ENCODE measurements at regions not wholly inside any gene's neighbourhood (a gene's known extent, or its start where the extent isn't known, plus 50 kb on each side); places are given as distances from the start of the nearest gene placed in this dataset.

DNA sequence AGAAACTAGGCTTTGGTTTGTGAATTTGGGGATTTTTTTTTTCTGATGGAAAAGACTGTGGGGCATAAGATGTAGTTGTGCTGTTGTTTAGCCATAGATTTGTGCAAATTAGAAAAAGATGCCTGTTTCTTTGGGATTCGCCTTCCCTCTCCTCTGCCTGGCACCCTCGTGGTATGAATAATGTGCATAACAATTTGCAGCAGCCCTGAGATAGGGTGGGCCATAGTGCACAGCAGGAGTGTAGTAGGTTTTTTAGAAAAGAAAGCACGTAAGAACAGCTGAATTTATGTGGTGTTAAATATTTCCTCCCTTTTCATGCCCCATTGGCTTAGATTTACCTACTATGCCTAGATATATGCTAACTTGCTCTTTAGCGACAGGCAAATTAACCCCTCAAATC is 158.9 kb downstream of the PTGER3 start:
- DNase-seq (ENCODE audit: low spot score) = no peak

- DNase-seq (ENCODE audit: low spot score) = no peak
Measured at GRCh38 chr1:70890408-70890807, 157.2 kb downstream of the PTGER3 start.

DNA sequence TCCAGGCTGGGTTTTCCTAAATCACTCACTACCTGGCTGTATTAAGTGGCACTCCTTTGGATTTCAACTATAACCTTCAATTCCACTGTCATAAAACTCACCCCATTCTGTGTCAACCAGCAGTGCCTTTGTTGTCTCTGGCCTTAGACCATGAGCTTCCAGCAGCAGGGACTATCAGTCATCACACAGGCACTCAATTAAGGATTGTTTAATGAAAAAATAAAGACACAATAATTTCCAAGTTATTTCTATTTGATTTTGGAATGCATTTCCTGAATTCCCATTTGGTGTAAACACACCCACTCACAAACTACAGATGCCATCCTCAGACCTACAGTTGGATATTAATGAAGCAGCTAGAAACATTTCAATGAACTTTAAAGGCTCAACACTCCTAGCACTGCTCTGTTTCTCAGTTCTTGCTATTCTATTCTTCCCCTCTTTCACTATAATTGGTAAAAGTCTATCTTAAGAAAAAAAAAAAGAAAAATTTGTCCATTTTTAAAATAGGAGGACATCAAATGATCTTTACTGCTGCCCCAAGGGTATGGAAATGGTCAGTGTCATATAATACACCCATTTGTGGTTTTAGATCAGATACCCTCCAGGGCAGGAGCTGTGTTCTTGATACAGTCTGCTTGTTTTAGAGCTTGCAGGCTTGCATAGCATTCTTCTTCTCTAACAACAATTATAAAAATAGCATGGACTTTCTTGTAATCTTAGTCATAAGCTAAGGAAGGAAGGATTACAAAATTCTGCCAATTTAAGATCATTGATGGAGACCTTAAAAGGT is 156.4 kb downstream of the PTGER3 start:
- no peak for DNase-seq (ENCODE audit: low spot score)

DNA sequence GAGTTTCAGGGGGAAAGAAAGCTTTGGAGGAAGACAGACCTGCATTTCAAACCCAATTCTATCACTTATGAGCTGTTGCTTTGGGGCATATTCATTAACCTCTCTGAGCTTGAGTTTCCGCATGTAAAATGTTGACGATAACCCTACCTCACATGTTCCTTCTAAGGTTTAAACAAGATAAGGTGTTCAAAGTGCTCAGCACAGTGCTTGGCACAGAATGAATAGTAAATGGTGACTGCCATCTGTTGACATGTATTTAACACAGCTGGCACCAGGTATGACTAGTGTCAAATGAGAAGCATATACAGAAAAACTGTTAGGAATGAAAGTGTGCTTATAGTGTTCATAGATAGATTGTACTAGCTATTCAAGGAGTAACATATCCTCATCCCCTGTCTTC is 155.5 kb downstream of the PTGER3 start:
- DNase-seq (ENCODE audit: low spot score) = no peak

GRCh38 chr1:70892930-70893329 is 154.7 kb downstream of the PTGER3 start:
- no peak for DNase-seq (ENCODE audit: low spot score)

DNA sequence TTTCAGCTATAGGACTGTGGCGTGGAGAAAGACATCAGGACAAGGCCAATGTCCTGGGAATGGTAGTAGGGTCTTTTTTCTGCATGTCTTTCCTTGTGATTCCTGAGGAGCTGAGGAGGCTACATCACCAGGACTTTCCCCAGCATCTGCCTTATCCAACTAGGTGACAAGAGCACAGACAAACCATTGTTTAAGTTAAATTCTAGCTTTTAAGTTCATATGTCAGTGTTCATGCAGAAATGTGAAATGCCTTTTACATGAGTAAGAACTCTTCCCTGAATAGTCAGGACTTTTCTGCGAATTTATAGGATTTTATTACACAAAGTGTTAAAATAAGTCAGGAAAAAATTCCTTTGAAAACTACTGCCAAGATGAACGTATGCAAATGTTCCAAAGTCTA is 154.2 kb downstream of the PTGER3 start:
- no peak for DNase-seq (ENCODE audit: low spot score)

GRCh38 chr1:70895531-70895930 is 152.1 kb downstream of the PTGER3 start:
- DNase-seq (ENCODE audit: low spot score) = no peak

- DNase-seq (ENCODE audit: low spot score) = no peak
Measured at GRCh38 chr1:70896224-70896623, 151.4 kb downstream of the PTGER3 start.

GRCh38 chr1:70897273-70897672 is 150.3 kb downstream of the PTGER3 start:
- no peak for DNase-seq (ENCODE audit: low spot score)

GRCh38 chr1:70899735-70900134 is 147.9 kb downstream of the PTGER3 start:
- no peak for DNase-seq (ENCODE audit: low spot score)

DNA sequence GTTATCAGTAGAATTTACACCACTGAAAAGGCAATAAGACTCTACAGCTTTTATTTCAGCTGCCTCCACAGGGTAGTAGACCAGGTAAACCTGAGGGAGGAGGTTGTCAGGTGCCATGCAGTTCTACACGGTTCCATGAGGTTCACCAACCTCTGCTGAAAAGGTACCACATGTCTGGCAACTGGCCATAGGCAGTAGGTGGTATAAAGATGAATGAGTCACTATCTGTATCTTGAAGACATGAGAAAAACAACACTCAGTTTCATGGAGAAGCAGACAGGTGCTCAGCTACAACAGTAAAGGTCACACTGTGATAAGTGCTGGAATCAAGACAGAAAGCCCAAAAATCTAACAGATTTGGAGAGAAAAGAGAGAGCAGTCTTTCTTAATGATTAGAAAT is 145.4 kb downstream of the PTGER3 start:
- DNase-seq (ENCODE audit: low spot score) = no peak

DNA sequence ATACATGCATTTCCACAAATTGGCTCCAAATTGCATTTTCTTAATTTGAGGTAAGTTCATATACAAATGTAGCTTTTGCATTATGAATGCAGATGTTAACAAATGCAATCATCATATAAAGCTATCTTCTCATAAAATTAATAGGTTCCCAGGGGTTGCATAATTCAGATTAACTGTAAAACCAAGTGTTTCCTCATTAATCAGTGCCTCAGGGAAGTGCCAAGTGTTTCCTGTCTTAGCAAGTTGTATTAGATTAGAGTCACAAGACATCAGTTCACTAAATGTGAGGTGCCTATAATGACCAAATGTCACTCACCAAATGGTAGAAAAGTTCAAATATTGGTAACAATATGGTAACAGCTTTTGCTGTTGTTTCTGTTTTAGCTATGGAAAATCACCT is 140.8 kb downstream of the PTGER3 start:
- DNase-seq (ENCODE audit: low spot score) = no peak

- DNase-seq (ENCODE audit: low spot score) = no peak
Measured at GRCh38 chr1:70907563-70908310, 139.9 kb downstream of the PTGER3 start.

DNA sequence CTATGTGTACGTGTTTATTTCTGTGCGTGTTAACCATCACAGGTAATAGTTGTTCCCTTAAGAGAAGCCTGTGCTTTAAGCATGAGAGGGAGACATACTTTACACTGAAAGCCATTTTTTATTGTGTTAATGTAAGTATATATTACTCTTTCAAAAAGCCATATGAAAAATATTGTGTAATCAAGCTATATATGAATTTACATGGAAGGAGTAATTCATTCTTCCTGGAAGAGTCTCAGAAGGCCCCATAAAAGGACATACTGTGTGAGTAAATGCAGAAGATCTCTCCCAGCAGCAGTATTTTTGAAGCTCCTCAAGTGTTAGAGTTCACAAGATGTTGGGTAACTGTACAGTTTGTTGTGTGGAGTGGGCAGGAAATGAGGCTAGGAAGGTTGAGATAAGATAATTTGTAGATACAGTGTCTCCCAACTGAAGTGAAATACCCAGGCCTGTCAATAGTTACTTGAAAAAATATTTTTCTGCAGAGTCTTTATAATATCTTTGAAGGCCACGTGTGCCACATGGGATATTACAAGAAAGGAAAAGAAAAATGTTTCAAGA is 138.3 kb downstream of the PTGER3 start:
- DNase-seq (ENCODE audit: low spot score) = no peak

DNA sequence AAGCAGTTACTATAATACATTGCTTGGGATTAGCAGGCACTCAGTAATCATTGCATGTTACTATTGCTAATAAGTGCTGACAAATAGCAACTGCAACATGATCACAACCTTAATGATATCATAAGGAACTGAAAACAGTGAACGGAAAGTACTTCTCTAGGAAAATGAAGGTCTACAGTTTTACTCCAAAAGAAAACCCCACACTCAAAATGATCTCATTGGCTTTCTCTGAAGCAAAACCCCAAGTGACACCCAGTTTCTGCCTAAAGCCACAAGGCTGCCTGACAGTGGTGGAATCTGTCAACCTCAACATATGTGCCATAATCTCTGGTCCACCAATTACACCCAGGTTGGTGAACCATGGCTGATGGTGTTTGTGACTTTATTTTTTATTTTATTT is 137.6 kb downstream of the PTGER3 start:
- no peak for DNase-seq (ENCODE audit: low spot score)

DNA sequence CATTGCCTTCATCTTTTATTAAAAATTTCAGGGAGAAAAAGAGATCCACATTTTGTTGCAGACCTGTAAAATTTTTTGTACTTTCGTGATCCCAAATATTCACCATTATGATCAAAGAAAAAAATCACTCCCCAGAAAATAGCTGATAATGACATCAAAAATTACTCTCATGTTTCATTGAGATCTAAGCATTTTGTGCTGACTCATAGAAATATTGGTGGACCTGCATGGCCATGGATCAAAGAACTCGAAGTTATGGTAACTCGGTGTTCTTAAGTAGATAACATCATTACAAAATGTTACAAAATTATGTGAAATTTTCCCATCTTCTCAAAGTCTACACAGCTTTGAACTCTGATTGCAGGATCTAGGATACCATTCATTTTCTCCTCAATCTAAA is 135.8 kb downstream of the PTGER3 start:
- DNase-seq (ENCODE audit: low spot score) = no peak

GRCh38 chr1:70914224-70914623 is 133.4 kb downstream of the PTGER3 start:
- DNase-seq (ENCODE audit: low spot score) = no peak

- DNase-seq (ENCODE audit: low spot score) = no peak
Measured at GRCh38 chr1:70915258-70916033, 132.2 kb downstream of the PTGER3 start.

GRCh38 chr1:70916034-70916427 is 131.6 kb downstream of the PTGER3 start:
- DNase-seq (ENCODE audit: low spot score) = no peak

- no peak for DNase-seq (ENCODE audit: low spot score)
Measured at GRCh38 chr1:70919706-70920323, 127.8 kb downstream of the PTGER3 start.
